ENCODE measurements at regions not wholly inside any gene's neighbourhood (a gene's known extent, or its start where the extent isn't known, plus 50 kb on each side); places are given as distances from the start of the nearest gene placed in this dataset.

GRCh38 chr5:63690546-63690945, 271.7 kb downstream of the HTR1A start:
- no peak for DNase-seq (ENCODE audit: extremely low read depth in 1 of 4, low spot score in 3 of 4)
- Histone ChIP-seq H3K9me1 (ENCODE audit: control insufficient read depth, insufficient read depth, low read length) (no peaks in the 10 kb centered on the region), H3K4me3 (no peak overlapping the region), H4K20me1 (replicated peaks; ENCODE audit: control insufficient read depth, insufficient read depth, low read length) (no peaks in the 10 kb centered on the region), H3K4me1 (replicated peaks in 1 of 2; ENCODE audit: control insufficient read depth in 2 of 2, insufficient read depth in 2 of 2, low read length in 2 of 2) (no peaks in the 10 kb centered on the region), H3K27me3 (ENCODE audit: control insufficient read depth in 2 of 2, insufficient read depth in 2 of 2, low read length in 2 of 2) (no peaks in the 10 kb centered on the region), H2AFZ (ENCODE audit: low read depth, low read length) (no peak overlapping the region), H3K9ac (ENCODE audit: insufficient read depth in 1 of 2, low read depth in 2 of 2, low read length in 2 of 2) (no peak overlapping the region), H3K9me3 (replicated peaks; ENCODE audit: control insufficient read depth, insufficient read depth, low read depth, low read length) (0 out of 2 replicates have a peak, but pooled peaks cover 3% of the 10 kb centered on the region), H3K4me2 (ENCODE audit: insufficient read depth, low read length) (no peak overlapping the region), H3K36me3 (ENCODE audit: control insufficient read depth, insufficient read depth, low read length) (no peaks in the 10 kb centered on the region), H3K79me2 (ENCODE audit: control insufficient read depth, insufficient read depth, low read length) (no peaks in the 10 kb centered on the region), H3K27ac (ENCODE audit: extremely low read depth, low read depth, low read length) (no peak overlapping the region)
- 0% methylated on average over 2 of the region's 2 CpGs for WGBS (ENCODE audit: insufficient coverage, low coverage, missing lambda C conversion rate)
- BruUV-seq (replicated peaks), result no TSS peak
- in situ Hi-C loops (cut with MboI) (no loop called here), intact Hi-C loops (cut with micrococcal nuclease) (no loop called here)
- TF ChIP-seq CEBPB (tag; IDR thresholded peaks at IDR 0.05), result no peak
- no peak for TF ChIP-seq ZNF274 (IDR thresholded peaks at IDR 0.05; ENCODE audit: borderline replicate concordance, low read depth, low read length)
- TF ChIP-seq, protein P1, sequence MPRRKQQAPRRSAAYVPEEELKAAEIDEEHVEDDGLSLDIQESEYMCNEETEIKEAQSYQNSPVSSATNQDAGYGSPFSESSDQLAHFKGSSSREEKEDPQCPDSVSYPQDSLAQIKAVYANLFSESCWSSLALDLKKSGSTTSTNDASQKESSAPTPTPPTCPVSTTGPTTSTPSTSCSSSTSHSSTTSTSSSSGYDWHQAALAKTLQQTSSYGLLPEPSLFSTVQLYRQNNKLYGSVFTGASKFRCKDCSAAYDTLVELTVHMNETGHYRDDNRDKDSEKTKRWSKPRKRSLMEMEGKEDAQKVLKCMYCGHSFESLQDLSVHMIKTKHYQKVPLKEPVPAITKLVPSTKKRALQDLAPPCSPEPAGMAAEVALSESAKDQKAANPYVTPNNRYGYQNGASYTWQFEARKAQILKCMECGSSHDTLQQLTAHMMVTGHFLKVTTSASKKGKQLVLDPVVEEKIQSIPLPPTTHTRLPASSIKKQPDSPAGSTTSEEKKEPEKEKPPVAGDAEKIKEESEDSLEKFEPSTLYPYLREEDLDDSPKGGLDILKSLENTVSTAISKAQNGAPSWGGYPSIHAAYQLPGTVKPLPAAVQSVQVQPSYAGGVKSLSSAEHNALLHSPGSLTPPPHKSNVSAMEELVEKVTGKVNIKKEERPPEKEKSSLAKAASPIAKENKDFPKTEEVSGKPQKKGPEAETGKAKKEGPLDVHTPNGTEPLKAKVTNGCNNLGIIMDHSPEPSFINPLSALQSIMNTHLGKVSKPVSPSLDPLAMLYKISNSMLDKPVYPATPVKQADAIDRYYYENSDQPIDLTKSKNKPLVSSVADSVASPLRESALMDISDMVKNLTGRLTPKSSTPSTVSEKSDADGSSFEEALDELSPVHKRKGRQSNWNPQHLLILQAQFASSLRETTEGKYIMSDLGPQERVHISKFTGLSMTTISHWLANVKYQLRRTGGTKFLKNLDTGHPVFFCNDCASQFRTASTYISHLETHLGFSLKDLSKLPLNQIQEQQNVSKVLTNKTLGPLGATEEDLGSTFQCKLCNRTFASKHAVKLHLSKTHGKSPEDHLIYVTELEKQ (CRISPR knock-in tag; IDR thresholded peaks at IDR 0.05), result no peak
- TF ChIP-seq ZNF124 (CRISPR knock-in tag; IDR thresholded peaks at IDR 0.05), result no peak
- TF ChIP-seq ZNF77 (CRISPR knock-in tag; IDR thresholded peaks at IDR 0.05), result no peak
- TF ChIP-seq POLR3A (IDR thresholded peaks at IDR 0.05; ENCODE audit: borderline replicate concordance, extremely low read depth, insufficient read depth, insufficient read length), result no peak
- TF ChIP-seq DIDO1 (tag; IDR thresholded peaks at IDR 0.05; ENCODE audit: low read depth), result no peak
- no peak for TF ChIP-seq TEAD2 (tag; IDR thresholded peaks at IDR 0.05)
- no peak for TF ChIP-seq KAT8 (IDR thresholded peaks at IDR 0.05; ENCODE audit: low read depth)
- TF ChIP-seq MEF2A (IDR thresholded peaks at IDR 0.05; ENCODE audit: control insufficient read depth, low read depth, low read length), result no peak
- FAIRE-seq, result no peak
- CTCF ChIA-PET (ENCODE audit: low intra/inter-chr PET ratio), result no interaction called here
- POLR2A ChIA-PET, result interaction anchor here (0.6 kb wide), 1 partner anchor 222 kb away, joined by 3 read pairs; no protein-coding TSS in a partner anchor
- ATAC-seq, result no peak

All from K562 (cell line).